ENCODE measurements at regions not wholly inside any gene's neighbourhood (a gene's known extent, or its start where the extent isn't known, plus 50 kb on each side); places are given as distances from the start of the nearest gene placed in this dataset.

- Histone ChIP-seq H3K4me1 (ENCODE audit: control insufficient read depth, insufficient read depth, low read length, poor library complexity, severe bottlenecking) (peaks cover 34% of the 10 kb centered on the region), H3K36me3 (ENCODE audit: control insufficient read depth, insufficient read depth, low read length) (no peaks in the 10 kb centered on the region), H3K9me3 (ENCODE audit: control insufficient read depth, low read length) (no peaks in the 10 kb centered on the region), H3K4me3 (ENCODE audit: extremely low read depth, insufficient read depth, low read length, poor library complexity, severe bottlenecking) (no peak overlapping the region), H3K27ac (ENCODE audit: low read depth, low read length, severe bottlenecking) (no peak overlapping the region)
- 92 to 94% methylated on average over 20 to 21 of the region's 21 CpGs for WGBS, 2 experiments (ENCODE audit: insufficient coverage in 2 of 2)
Observed at GRCh38 chr2:43133708-43134570, 92.5 kb downstream of the ZFP36L2 start.

- no peaks in the 10 kb centered on the region for H3K9me3 ChIP-seq (ENCODE audit: control insufficient read depth, low read length)
- no peak overlapping the region for H3K27ac ChIP-seq (ENCODE audit: low read depth, low read length, severe bottlenecking)
- 80 to 93% methylated on average over 3 to 4 of the region's 4 CpGs for WGBS, 2 experiments (ENCODE audit: insufficient coverage in 2 of 2)
- H3K4me3 ChIP-seq (ENCODE audit: extremely low read depth, insufficient read depth, low read length, poor library complexity, severe bottlenecking) = no peak overlapping the region
- no peaks in the 10 kb centered on the region for H3K36me3 ChIP-seq (ENCODE audit: control insufficient read depth, insufficient read depth, low read length)
- peaks cover 34% of the 10 kb centered on the region for H3K4me1 ChIP-seq (ENCODE audit: control insufficient read depth, insufficient read depth, low read length, poor library complexity, severe bottlenecking)
Observed at GRCh38 chr2:43133336-43133707, 93.1 kb downstream of the ZFP36L2 start.

DNA sequence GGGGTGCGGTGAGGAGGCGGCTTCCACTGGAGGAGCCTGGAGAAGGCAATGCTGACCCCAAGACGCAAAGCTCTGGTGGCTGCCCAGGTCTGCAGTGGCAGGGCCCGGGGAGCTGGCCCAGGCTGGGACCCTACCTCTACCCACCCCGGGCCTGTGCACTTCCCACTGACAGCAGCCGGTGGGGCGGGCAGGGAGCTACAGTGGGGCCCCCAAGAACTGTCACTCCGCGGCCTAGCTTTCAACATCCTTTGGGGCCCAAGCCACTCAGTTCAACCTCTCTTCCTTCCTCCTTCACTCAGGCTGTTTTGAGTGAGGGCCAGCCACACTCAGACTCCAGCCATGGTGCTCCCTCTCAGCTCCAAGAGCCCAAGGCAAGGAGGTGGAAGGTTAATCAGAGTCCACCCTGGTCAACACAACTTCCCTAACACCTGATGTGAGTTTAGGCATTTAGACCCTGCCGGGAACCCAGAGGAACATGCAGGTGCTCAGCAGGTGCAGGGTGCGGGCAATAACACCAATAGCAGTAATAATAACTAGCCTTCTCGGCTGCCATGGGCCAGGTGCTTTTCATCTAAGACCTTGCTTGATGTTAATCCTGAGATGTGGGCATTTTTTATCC is 93.6 kb downstream of the ZFP36L2 start:
- no peak overlapping the region for H3K27ac ChIP-seq (ENCODE audit: low read depth, low read length, severe bottlenecking)
- peaks cover 34% of the 10 kb centered on the region for H3K4me1 ChIP-seq (ENCODE audit: control insufficient read depth, insufficient read depth, low read length, poor library complexity, severe bottlenecking)
- no peaks in the 10 kb centered on the region for H3K36me3 ChIP-seq (ENCODE audit: control insufficient read depth, insufficient read depth, low read length)
- WGBS, 2 experiments (ENCODE audit: insufficient coverage in 2 of 2) = 98 to 100% methylated on average over 7 to 10 of the region's 12 CpGs
- H3K9me3 ChIP-seq (ENCODE audit: control insufficient read depth, low read length) = no peaks in the 10 kb centered on the region
- H3K4me3 ChIP-seq (ENCODE audit: extremely low read depth, insufficient read depth, low read length, poor library complexity, severe bottlenecking) = no peak overlapping the region

DNA sequence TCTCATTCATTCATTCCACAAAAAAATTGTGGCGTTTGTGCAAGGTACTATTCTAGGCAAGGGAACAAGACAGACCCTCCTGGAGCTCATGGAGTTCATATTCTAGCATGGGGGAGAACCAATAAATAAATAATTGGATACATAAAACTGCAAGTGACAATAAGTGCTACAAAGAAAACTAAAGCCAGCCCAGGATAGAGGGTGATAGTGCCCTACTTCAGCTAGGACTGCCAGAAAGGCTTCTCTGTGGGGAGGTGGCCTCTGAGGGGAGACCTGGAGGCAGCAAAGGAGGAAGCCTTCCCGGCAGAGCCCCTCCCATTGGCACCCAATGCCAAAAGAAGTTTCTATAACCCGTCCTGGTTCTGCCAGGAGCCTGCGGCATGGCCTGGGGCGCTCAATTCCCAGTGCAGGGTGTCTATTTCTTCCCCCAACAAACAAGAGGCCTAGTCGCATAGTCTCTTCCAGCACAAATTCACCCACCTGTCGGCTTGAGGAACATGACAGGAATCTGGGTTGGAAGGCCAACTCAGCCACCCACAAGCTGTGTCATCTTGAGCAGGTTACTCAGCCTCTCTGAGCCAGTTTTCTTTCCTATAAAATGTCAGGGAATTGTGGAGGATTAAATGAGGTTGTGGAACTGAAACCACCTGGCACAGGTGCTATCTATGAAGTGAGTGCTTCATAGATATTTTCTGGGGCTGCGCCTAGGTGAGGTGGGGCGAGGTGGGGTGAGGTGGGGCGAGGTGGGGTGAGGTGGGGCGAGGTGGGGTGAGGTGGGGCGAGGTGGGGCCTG is 94.3 kb downstream of the ZFP36L2 start:
- Histone ChIP-seq H3K4me1 (ENCODE audit: control insufficient read depth, insufficient read depth, low read length, poor library complexity, severe bottlenecking) (peaks cover 30% of the 10 kb centered on the region), H3K36me3 (ENCODE audit: control insufficient read depth, insufficient read depth, low read length) (no peaks in the 10 kb centered on the region), H3K4me3 (ENCODE audit: extremely low read depth, insufficient read depth, low read length, poor library complexity, severe bottlenecking) (no peak overlapping the region), H3K27ac (ENCODE audit: low read depth, low read length, severe bottlenecking) (no peak overlapping the region), H3K9me3 (ENCODE audit: control insufficient read depth, low read length) (no peaks in the 10 kb centered on the region)
- WGBS, 2 experiments (ENCODE audit: insufficient coverage in 2 of 2) = 96 to 100% methylated on average over 3 to 4 of the region's 12 CpGs

DNA sequence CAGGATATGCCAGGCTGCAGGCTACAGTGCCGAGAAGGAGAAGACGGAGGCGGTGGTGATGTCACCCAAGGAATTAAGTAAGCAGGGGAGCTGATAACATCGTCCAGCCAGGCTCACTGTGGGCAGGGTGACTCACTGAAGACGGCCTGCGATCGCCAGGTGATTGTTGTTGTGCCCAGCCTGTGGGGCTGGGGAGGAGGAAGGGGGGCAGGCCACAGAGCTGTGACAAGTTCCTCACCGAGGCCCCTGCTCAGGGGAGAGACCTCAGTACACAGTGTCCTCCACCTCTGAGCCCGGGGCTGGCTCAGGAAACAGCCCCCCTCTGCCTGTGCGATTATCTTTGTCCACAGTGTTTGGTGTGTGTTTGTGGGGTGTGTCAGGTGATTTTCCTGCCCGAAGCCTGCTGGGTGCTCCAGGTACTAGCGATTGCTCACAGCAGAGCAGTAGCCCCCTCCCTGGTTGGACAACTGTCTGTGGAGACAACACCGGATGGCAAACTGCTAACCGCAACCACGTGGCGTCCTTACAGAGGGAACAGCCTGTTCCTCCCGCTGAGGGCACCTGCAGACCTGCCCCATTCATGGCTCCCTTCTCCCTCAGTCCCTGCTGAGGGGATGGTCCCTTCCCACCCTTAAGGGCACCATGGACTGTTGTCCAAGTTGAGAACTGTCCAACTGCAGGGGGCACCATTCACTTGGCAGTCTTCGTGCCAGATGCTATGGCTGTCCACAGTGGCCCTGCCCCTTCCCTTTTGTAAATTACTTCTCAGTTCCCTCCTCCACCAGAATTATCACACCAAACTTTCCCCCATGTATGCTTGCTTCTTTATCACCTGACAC is 95.1 kb downstream of the ZFP36L2 start:
- peak overlapping the region; percentile 41 for H3K27ac ChIP-seq (ENCODE audit: low read depth, low read length, severe bottlenecking)

DNA sequence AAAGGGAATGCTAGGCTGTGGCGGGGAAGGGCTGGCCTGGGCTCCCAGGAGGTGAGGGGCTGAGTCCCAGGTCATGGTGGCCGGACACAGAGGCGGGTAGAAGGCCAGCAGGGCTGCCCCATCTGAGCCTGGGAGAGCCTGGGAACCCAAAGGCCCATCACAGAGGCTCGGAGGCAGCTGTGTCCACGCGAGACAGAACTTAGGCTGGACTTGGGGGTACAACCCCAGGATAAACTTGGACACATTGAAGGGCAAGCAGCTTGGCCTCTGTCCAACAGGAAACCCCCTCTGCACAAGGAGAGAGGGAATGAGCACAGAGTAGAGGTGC is 95.9 kb downstream of the ZFP36L2 start:
- Histone ChIP-seq H3K4me3 (ENCODE audit: extremely low read depth, insufficient read depth, low read length, poor library complexity, severe bottlenecking) (no peak overlapping the region), H3K4me1 (ENCODE audit: control insufficient read depth, insufficient read depth, low read length, poor library complexity, severe bottlenecking) (peaks cover 32% of the 10 kb centered on the region), H3K27ac (ENCODE audit: low read depth, low read length, severe bottlenecking) (no peak overlapping the region), H3K36me3 (ENCODE audit: control insufficient read depth, insufficient read depth, low read length) (no peaks in the 10 kb centered on the region), H3K9me3 (ENCODE audit: control insufficient read depth, low read length) (no peaks in the 10 kb centered on the region)
- 96% methylated on average over 6 of the region's 6 CpGs for WGBS, 2 experiments (ENCODE audit: insufficient coverage in 2 of 2)

More for the DNA sequence above, 95.1 kb downstream of the ZFP36L2 start:
- no peaks in the 10 kb centered on the region for H3K9me3 ChIP-seq (ENCODE audit: control insufficient read depth, low read length)
- WGBS, 2 experiments (ENCODE audit: insufficient coverage in 2 of 2) = 76 to 81% methylated on average over 14 to 16 of the region's 18 CpGs
- H3K4me3 ChIP-seq (ENCODE audit: extremely low read depth, insufficient read depth, low read length, poor library complexity, severe bottlenecking) = no peak overlapping the region
- H3K36me3 ChIP-seq (ENCODE audit: control insufficient read depth, insufficient read depth, low read length) = no peaks in the 10 kb centered on the region
- peaks cover 35% of the 10 kb centered on the region for H3K4me1 ChIP-seq (ENCODE audit: control insufficient read depth, insufficient read depth, low read length, poor library complexity, severe bottlenecking)

DNA sequence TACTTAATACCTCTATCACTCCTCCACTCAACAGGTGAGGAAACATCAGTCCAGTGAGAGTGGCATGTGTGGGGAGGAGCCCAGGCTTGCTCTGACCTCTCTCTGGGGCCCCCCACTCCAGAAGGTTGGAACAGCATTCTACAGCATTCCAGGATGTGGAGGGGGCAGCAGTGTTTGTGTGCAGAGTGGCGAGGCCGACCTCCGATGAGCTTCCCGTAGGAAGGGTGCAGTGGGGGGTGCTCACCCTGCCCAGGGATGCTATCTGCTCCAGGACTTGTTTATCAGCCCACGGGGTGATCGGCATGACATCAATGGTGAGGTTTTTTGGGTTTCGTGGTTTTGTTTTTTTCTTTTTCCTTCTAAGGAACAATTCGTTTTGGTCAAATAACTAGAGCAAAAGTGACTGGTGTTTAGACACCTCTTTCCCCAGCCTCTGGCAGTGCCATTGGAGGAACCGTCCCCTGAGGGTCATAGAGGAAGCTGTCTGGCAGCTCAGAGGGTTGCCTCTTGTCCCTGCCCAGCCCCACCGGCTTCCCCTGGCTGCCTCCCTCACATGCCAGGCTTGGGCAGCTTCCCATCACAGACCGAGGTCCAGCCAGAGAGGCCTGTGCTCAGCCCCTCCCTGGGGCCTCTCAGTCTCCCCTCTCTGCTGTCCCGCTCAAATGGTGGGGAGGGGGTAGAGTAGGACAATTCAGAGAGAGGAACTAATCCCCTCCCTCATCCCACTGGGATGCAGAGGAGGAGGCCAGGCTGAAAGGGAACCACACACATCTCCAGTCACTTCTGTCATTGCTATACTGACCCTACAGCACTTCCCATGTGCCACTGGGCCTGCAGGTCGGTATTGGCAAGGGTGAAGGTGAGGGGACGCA is 96.5 kb downstream of the ZFP36L2 start:
- WGBS, 2 experiments (ENCODE audit: insufficient coverage in 2 of 2) = 88 to 92% methylated on average over 10 of the region's 14 CpGs
- no peak overlapping the region for H3K27ac ChIP-seq (ENCODE audit: low read depth, low read length, severe bottlenecking)

DNA sequence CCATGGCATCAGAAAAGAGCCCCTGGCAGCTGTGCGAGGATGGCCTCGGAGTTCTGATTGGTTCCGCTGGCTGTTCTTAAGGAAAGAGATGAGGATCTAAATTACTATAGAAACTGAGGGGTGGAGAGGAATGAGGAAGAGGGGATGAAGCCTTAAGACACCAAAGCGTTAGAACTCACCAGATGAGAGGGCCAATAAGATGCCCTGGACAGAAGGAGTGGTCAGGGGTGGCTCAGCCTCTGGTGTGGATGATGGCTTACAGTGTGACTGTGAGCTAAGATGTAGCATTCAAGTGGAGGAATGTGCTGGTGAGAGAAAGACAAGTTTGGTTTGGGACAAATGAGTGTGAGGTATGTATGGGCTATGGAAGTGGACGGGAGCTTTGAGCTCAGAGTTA is 97.8 kb downstream of the ZFP36L2 start:
- H3K4me1 ChIP-seq (ENCODE audit: control insufficient read depth, insufficient read depth, low read length, poor library complexity, severe bottlenecking) = peaks cover 29% of the 10 kb centered on the region
- no peaks in the 10 kb centered on the region for H3K9me3 ChIP-seq (ENCODE audit: control insufficient read depth, low read length)
- 91 to 95% methylated on average over 5 of the region's 5 CpGs for WGBS, 2 experiments (ENCODE audit: insufficient coverage in 2 of 2)
- H3K27ac ChIP-seq (ENCODE audit: low read depth, low read length, severe bottlenecking) = no peak overlapping the region
- no peak overlapping the region for H3K4me3 ChIP-seq (ENCODE audit: extremely low read depth, insufficient read depth, low read length, poor library complexity, severe bottlenecking)
- H3K36me3 ChIP-seq (ENCODE audit: control insufficient read depth, insufficient read depth, low read length) = no peaks in the 10 kb centered on the region

More for the DNA sequence above, 96.5 kb downstream of the ZFP36L2 start:
- H3K4me1 ChIP-seq (ENCODE audit: control insufficient read depth, insufficient read depth, low read length, poor library complexity, severe bottlenecking) = peaks cover 29% of the 10 kb centered on the region
- no peaks in the 10 kb centered on the region for H3K9me3 ChIP-seq (ENCODE audit: control insufficient read depth, low read length)
- H3K4me3 ChIP-seq (ENCODE audit: extremely low read depth, insufficient read depth, low read length, poor library complexity, severe bottlenecking) = no peak overlapping the region
- no peaks in the 10 kb centered on the region for H3K36me3 ChIP-seq (ENCODE audit: control insufficient read depth, insufficient read depth, low read length)

GRCh38 chr2:43127941-43128558 is 98.4 kb downstream of the ZFP36L2 start:
- 98 to 100% methylated on average over 5 to 7 of the region's 8 CpGs for WGBS, 2 experiments (ENCODE audit: insufficient coverage in 2 of 2)
- H3K27ac ChIP-seq (ENCODE audit: low read depth, low read length, severe bottlenecking) = no peak overlapping the region
- H3K4me1 ChIP-seq (ENCODE audit: control insufficient read depth, insufficient read depth, low read length, poor library complexity, severe bottlenecking) = peaks cover 29% of the 10 kb centered on the region
- no peak overlapping the region for H3K4me3 ChIP-seq (ENCODE audit: extremely low read depth, insufficient read depth, low read length, poor library complexity, severe bottlenecking)
- no peaks in the 10 kb centered on the region for H3K9me3 ChIP-seq (ENCODE audit: control insufficient read depth, low read length)
- no peaks in the 10 kb centered on the region for H3K36me3 ChIP-seq (ENCODE audit: control insufficient read depth, insufficient read depth, low read length)
